ENCODE measurements at regions not wholly inside any gene's neighbourhood (a gene's known extent, or its start where the extent isn't known, plus 50 kb on each side); places are given as distances from the start of the nearest gene placed in this dataset.
A peak's percentile ranks its signal among the peaks of the same experiment; 100 is the strongest.

GRCh38 chr17:413016-413350 lies 60.4 kb upstream of the RPH3AL start:
- Histone ChIP-seq H3K79me2 (ENCODE audit: control insufficient read depth, insufficient read depth, low read length, unreplicated experiment) (no peaks in the 10 kb centered on the region), H3K27me3 (ENCODE audit: insufficient read depth, low read length) (no peaks in the 10 kb centered on the region), H3K4me3 (ENCODE audit: low read depth, low read length) (no peak overlapping the region), H3K36me3 (ENCODE audit: insufficient read depth, low read length) (no peaks in the 10 kb centered on the region), H3K27ac (ENCODE audit: low read depth, low read length) (no peak overlapping the region), H3K4me1 (ENCODE audit: control insufficient read depth, insufficient read depth, low read length, unreplicated experiment) (no peaks in the 10 kb centered on the region), H2AFZ (ENCODE audit: low read length, unreplicated experiment) (no peak overlapping the region)

GRCh38 chr17:412211-413015 lies 59.8 kb upstream of the RPH3AL start:
- H2AFZ ChIP-seq (ENCODE audit: low read length, unreplicated experiment): no peak overlapping the region
- no peak overlapping the region for H3K27ac ChIP-seq (ENCODE audit: low read depth, low read length)
- H3K4me3 ChIP-seq (ENCODE audit: low read depth, low read length): no peak overlapping the region
- H3K79me2 ChIP-seq (ENCODE audit: control insufficient read depth, insufficient read depth, low read length, unreplicated experiment): no peaks in the 10 kb centered on the region
- no peaks in the 10 kb centered on the region for H3K4me1 ChIP-seq (ENCODE audit: control insufficient read depth, insufficient read depth, low read length, unreplicated experiment)
- H3K36me3 ChIP-seq (ENCODE audit: insufficient read depth, low read length): no peaks in the 10 kb centered on the region
- H3K27me3 ChIP-seq (ENCODE audit: insufficient read depth, low read length): no peaks in the 10 kb centered on the region

- Histone ChIP-seq H3K4me3 (ENCODE audit: low read depth, low read length) (peak overlapping the region; percentile 83; the same call in 1 of the 2 replicates), H3K27me3 (ENCODE audit: insufficient read depth, low read length) (no peaks in the 10 kb centered on the region), H3K27ac (ENCODE audit: low read depth, low read length) (no peak overlapping the region), H3K4me1 (ENCODE audit: control insufficient read depth, insufficient read depth, low read length, unreplicated experiment) (no peaks in the 10 kb centered on the region), H3K79me2 (ENCODE audit: control insufficient read depth, insufficient read depth, low read length, unreplicated experiment) (no peaks in the 10 kb centered on the region), H3K36me3 (ENCODE audit: insufficient read depth, low read length) (no peaks in the 10 kb centered on the region), H2AFZ (ENCODE audit: low read length, unreplicated experiment) (no peak overlapping the region)
These were observed 59.0 kb upstream of the RPH3AL start for GRCh38 chr17:411421-412120.

- no peaks in the 10 kb centered on the region for H3K27me3 ChIP-seq (ENCODE audit: insufficient read depth, low read length)
- H3K27ac ChIP-seq (ENCODE audit: low read depth, low read length): peak overlapping the region; percentile 10; the same call in 1 of the 2 replicates
- H3K36me3 ChIP-seq (ENCODE audit: insufficient read depth, low read length): no peaks in the 10 kb centered on the region
- H3K4me3 ChIP-seq (ENCODE audit: low read depth, low read length): peak overlapping the region; percentile 83
- H2AFZ ChIP-seq (ENCODE audit: low read length, unreplicated experiment): peak overlapping the region; percentile 93
- no peaks in the 10 kb centered on the region for H3K79me2 ChIP-seq (ENCODE audit: control insufficient read depth, insufficient read depth, low read length, unreplicated experiment)
- H3K4me1 ChIP-seq (ENCODE audit: control insufficient read depth, insufficient read depth, low read length, unreplicated experiment): no peaks in the 10 kb centered on the region
These were observed 58.2 kb upstream of the RPH3AL start for GRCh38 chr17:410543-411401.

- H2AFZ ChIP-seq (ENCODE audit: low read length, unreplicated experiment): peak overlapping the region; percentile 93
- no peaks in the 10 kb centered on the region for H3K27me3 ChIP-seq (ENCODE audit: insufficient read depth, low read length)
- H3K36me3 ChIP-seq (ENCODE audit: insufficient read depth, low read length): no peaks in the 10 kb centered on the region
- H3K79me2 ChIP-seq (ENCODE audit: control insufficient read depth, insufficient read depth, low read length, unreplicated experiment): no peaks in the 10 kb centered on the region
- peak overlapping the region; percentile 83 for H3K4me3 ChIP-seq (ENCODE audit: low read depth, low read length)
- H3K4me1 ChIP-seq (ENCODE audit: control insufficient read depth, insufficient read depth, low read length, unreplicated experiment): no peaks in the 10 kb centered on the region
- peak overlapping the region; percentile 10; the same call in 1 of the 2 replicates for H3K27ac ChIP-seq (ENCODE audit: low read depth, low read length)
These were observed 57.4 kb upstream of the RPH3AL start for GRCh38 chr17:409848-410542.

GRCh38 chr17:409308-409847 lies 56.8 kb upstream of the RPH3AL start:
- Histone ChIP-seq H2AFZ (ENCODE audit: low read length, unreplicated experiment) (peak overlapping the region; percentile 86), H3K4me1 (ENCODE audit: control insufficient read depth, insufficient read depth, low read length, unreplicated experiment) (no peaks in the 10 kb centered on the region), H3K36me3 (ENCODE audit: insufficient read depth, low read length) (no peaks in the 10 kb centered on the region), H3K4me3 (ENCODE audit: low read depth, low read length) (peak overlapping the region; percentile 54), H3K79me2 (ENCODE audit: control insufficient read depth, insufficient read depth, low read length, unreplicated experiment) (no peaks in the 10 kb centered on the region), H3K27ac (ENCODE audit: low read depth, low read length) (no peak overlapping the region), H3K27me3 (ENCODE audit: insufficient read depth, low read length) (no peaks in the 10 kb centered on the region)

- Histone ChIP-seq H3K4me3 (ENCODE audit: low read depth, low read length) (no peak overlapping the region), H3K79me2 (ENCODE audit: control insufficient read depth, insufficient read depth, low read length, unreplicated experiment) (no peaks in the 10 kb centered on the region), H3K36me3 (ENCODE audit: insufficient read depth, low read length) (no peaks in the 10 kb centered on the region), H3K27ac (ENCODE audit: low read depth, low read length) (no peak overlapping the region), H3K27me3 (ENCODE audit: insufficient read depth, low read length) (0 out of 2 replicates have a peak, but pooled peaks cover 8% of the 10 kb centered on the region), H3K4me1 (ENCODE audit: control insufficient read depth, insufficient read depth, low read length, unreplicated experiment) (no peaks in the 10 kb centered on the region), H2AFZ (ENCODE audit: low read length, unreplicated experiment) (no peak overlapping the region)
These were observed 52.1 kb upstream of the RPH3AL start for GRCh38 chr17:404703-405102.

Measured in ACC112 (cell line).